ENCODE measurements at regions not wholly inside any gene's neighbourhood (a gene's known extent, or its start where the extent isn't known, plus 50 kb on each side); places are given as distances from the start of the nearest gene placed in this dataset.

DNA sequence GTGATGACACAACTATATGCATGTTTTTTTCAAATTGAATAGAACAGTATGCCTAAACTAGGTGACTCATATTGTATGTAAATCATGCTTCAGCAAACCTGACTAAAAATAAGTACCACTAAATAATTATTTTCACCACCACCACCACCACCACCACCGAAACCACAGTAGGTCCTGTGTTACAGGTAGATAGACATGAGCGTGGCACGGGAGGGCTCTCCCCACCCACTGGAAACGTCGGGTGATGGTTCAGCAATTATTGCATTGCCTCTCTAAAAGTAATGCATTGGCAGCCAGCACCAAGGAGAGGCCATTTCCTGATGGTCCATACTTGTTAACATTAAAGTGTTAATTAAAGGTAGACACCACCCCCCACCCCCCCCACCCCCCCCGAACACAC, 297.0 kb upstream of the NCAM2 start:
- ChIA-PET CTCF (no interaction called here), POLR2A (no interaction called here), RAD21 (ENCODE audit: low non-redundant PET in 1 of 2, low total read pairs in 2 of 2, uncharacterized antibody in 2 of 2, unreplicated experiment in 2 of 2) (no interaction called here)
- H3K9ac ChIP-seq (ENCODE audit: low read length) = no peak overlapping the region
- H3K36me3 ChIP-seq (ENCODE audit: control insufficient read depth in 1 of 2, insufficient read depth in 2 of 2, low read length in 2 of 2) = no peaks in the 10 kb centered on the region
- no peaks in the 10 kb centered on the region for H3K4me1 ChIP-seq (ENCODE audit: control insufficient read depth in 1 of 2, insufficient read depth in 2 of 2, low read length in 2 of 2)
- H4K20me1 ChIP-seq (ENCODE audit: insufficient read depth) = no peaks in the 10 kb centered on the region
- TF ChIP-seq ELF1 (IDR thresholded peaks at IDR 0.05; ENCODE audit: borderline replicate concordance, low read depth) (no peak), ATF3 (IDR thresholded peaks at IDR 0.05) (no peak), POLR2A (IDR thresholded peaks at IDR 0.05; ENCODE audit: borderline replicate concordance, extremely low read depth, insufficient read depth, insufficient read length) (no peak), MAX (IDR thresholded peaks at IDR 0.05) (no peak), TCF7L2 (IDR thresholded peaks at IDR 0.05; ENCODE audit: borderline replicate concordance, extremely low read depth, insufficient read depth, insufficient read length) (no peak), YY1 (IDR thresholded peaks at IDR 0.05; ENCODE audit: extremely low read depth, insufficient replicate concordance, low read depth, low read length) (no peak), FOSL1 (IDR thresholded peaks at IDR 0.05; ENCODE audit: low read depth) (no peak), POLR2AphosphoS5 (IDR thresholded peaks at IDR 0.05; ENCODE audit: low read depth, low read length) (no peak)
- H3K4me3 ChIP-seq (replicated peaks in 1 of 2; ENCODE audit: low read depth in 1 of 2, low read length in 2 of 2) = no peak overlapping the region
- intact Hi-C loops (cut with micrococcal nuclease) = no loop called here
- no peaks in the 10 kb centered on the region for H3K79me2 ChIP-seq (ENCODE audit: insufficient read depth, low read length)
- H3K27me3 ChIP-seq (ENCODE audit: insufficient read depth, low read length) = no peaks in the 10 kb centered on the region
- no TSS peak for BruUV-seq (replicated peaks)
- no peak overlapping the region for H2AFZ ChIP-seq (ENCODE audit: low read depth, low read length, poor library complexity, severe bottlenecking)
- no peak overlapping the region for H3K4me2 ChIP-seq (ENCODE audit: low read length)
- H3K27ac ChIP-seq (ENCODE audit: low read depth, low read length) = no peak overlapping the region
- ATAC-seq (no peak), DNase-seq (ENCODE audit: low read depth, low spot score) (no peak)
- H3K9me3 ChIP-seq (ENCODE audit: control insufficient read depth in 1 of 2, insufficient read depth in 1 of 2, low read depth in 1 of 2, low read length in 2 of 2) = peaks cover 4 to 15% of the 10 kb centered on the region in 2 experiments; a peak in 2 of 4 replicates
- no peaks in the 10 kb centered on the region for H3K9me2 ChIP-seq (ENCODE audit: insufficient read depth)

DNA sequence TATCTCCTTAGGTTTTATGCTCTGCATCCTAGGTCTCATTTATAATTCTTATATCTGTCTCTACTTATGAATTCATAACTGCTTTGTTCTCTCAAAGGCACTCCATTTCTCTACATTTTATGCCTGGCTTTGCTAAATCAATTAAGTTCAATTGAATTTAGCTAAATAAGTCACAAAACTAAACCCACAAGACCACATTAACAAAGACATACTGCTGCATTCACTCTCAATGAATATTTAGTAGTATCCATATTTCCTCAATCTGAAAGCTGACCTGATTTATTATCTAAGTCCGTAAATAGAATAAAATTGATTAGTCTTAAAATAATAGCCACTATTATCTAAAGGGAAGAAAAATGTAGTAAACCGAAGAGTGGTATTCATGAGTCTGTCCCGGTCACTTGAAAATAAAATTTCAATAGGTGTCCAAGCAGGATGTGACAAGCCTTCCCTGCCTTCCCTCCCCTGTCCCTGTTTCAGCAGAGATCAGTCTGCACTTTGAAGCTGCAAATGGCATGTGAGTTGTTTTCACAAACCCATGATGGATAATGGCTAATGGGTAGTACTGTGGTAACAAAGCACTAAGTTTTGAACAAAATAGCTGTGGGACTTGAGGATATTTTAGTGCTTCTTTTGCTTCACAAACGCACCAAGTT, 295.0 kb upstream of the NCAM2 start:
- Histone ChIP-seq H3K4me1 (ENCODE audit: control insufficient read depth in 1 of 2, insufficient read depth in 2 of 2, low read length in 2 of 2) (no peaks in the 10 kb centered on the region), H3K79me2 (ENCODE audit: insufficient read depth, low read length) (no peaks in the 10 kb centered on the region), H4K20me1 (ENCODE audit: insufficient read depth) (no peaks in the 10 kb centered on the region), H3K36me3 (ENCODE audit: control insufficient read depth in 1 of 2, insufficient read depth in 2 of 2, low read length in 2 of 2) (no peaks in the 10 kb centered on the region), H3K9ac (ENCODE audit: low read length) (no peak overlapping the region), H3K4me3 (replicated peaks in 1 of 2; ENCODE audit: low read depth in 1 of 2, low read length in 2 of 2) (no peak overlapping the region), H3K27me3 (ENCODE audit: insufficient read depth, low read length) (no peaks in the 10 kb centered on the region), H3K4me2 (ENCODE audit: low read length) (no peak overlapping the region), H2AFZ (ENCODE audit: low read depth, low read length, poor library complexity, severe bottlenecking) (no peak overlapping the region), H3K9me2 (ENCODE audit: insufficient read depth) (no peaks in the 10 kb centered on the region), H3K9me3 (ENCODE audit: control insufficient read depth in 1 of 2, insufficient read depth in 1 of 2, low read depth in 1 of 2, low read length in 2 of 2) (peaks cover 5 to 23% of the 10 kb centered on the region in 2 experiments; a peak in 2 of 4 replicates), H3K27ac (ENCODE audit: low read depth, low read length) (no peak overlapping the region)
- ATAC-seq = no peak
- RAD21 ChIA-PET (ENCODE audit: low non-redundant PET in 1 of 2, low total read pairs in 2 of 2, uncharacterized antibody in 2 of 2, unreplicated experiment in 2 of 2) = no interaction called here
- TF ChIP-seq, protein P1, sequence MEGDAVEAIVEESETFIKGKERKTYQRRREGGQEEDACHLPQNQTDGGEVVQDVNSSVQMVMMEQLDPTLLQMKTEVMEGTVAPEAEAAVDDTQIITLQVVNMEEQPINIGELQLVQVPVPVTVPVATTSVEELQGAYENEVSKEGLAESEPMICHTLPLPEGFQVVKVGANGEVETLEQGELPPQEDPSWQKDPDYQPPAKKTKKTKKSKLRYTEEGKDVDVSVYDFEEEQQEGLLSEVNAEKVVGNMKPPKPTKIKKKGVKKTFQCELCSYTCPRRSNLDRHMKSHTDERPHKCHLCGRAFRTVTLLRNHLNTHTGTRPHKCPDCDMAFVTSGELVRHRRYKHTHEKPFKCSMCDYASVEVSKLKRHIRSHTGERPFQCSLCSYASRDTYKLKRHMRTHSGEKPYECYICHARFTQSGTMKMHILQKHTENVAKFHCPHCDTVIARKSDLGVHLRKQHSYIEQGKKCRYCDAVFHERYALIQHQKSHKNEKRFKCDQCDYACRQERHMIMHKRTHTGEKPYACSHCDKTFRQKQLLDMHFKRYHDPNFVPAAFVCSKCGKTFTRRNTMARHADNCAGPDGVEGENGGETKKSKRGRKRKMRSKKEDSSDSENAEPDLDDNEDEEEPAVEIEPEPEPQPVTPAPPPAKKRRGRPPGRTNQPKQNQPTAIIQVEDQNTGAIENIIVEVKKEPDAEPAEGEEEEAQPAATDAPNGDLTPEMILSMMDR (IDR thresholded peaks at IDR 0.05 in 2 of 3, conservative IDR thresholded peaks at IDR 0.05 in 1 of 3; ENCODE audit: borderline replicate concordance in 1 of 3, insufficient read depth in 1 of 3, low read depth in 2 of 3, low read length in 2 of 3) = no peak
- TF ChIP-seq FOSL1 (IDR thresholded peaks at IDR 0.05; ENCODE audit: low read depth) (no peak), YY1 (IDR thresholded peaks at IDR 0.05; ENCODE audit: extremely low read depth, insufficient replicate concordance, low read depth, low read length) (no peak), POLR2AphosphoS5 (IDR thresholded peaks at IDR 0.05; ENCODE audit: low read depth, low read length) (no peak), POLR2A (IDR thresholded peaks at IDR 0.05; ENCODE audit: borderline replicate concordance, extremely low read depth, insufficient read depth, insufficient read length) (no peak), EZH2 (IDR thresholded peaks at IDR 0.05) (no peak), EGR1 (IDR thresholded peaks at IDR 0.05; ENCODE audit: low read depth) (no peak)
- no peak for DNase-seq (ENCODE audit: low read depth, low spot score)
- CTCF ChIA-PET = no interaction called here
- intact Hi-C loops (cut with micrococcal nuclease) = no loop called here
- POLR2A ChIA-PET = no interaction called here
- BruUV-seq (replicated peaks) = no TSS peak

Measured in HCT116 (cell line).